Activated CD8-positive, alpha-beta memory T cell treated with anti-CD3 and anti-CD28 coated beads for 48 hours (primary cell): ENCODE measurements at regions not wholly inside any gene's neighbourhood (a gene's known extent, or its start where the extent isn't known, plus 50 kb on each side); places are given as distances from the start of the nearest gene placed in this dataset.

Source experiments
- DNase-seq, 3 experiments: peaks; one replicate each; pipeline ENCODE4 v3.0.0-alpha.2; 2020; ENCODE audit warnings: low read depth in 2 of 3, low spot score in 2 of 3

GRCh38 chr19:28981994-28982393, 231.0 kb downstream of the UQCRFS1 start:
- DNase-seq: no peak

GRCh38 chr19:28981518-28981917, 231.4 kb downstream of the UQCRFS1 start:
- DNase-seq: no peak

- DNase-seq: no peak
Measured at GRCh38 chr19:28980236-28980868, 232.6 kb downstream of the UQCRFS1 start.

GRCh38 chr19:28977826-28978225, 235.1 kb downstream of the UQCRFS1 start:
- DNase-seq: no peak

- DNase-seq: no peak
Measured at GRCh38 chr19:28972058-28972852, 240.7 kb downstream of the UQCRFS1 start.

- DNase-seq: no peak
Measured at GRCh38 chr19:28971513-28971912, 241.4 kb downstream of the UQCRFS1 start.

GRCh38 chr19:28971049-28971448, 241.9 kb downstream of the UQCRFS1 start:
- no peak for DNase-seq

- DNase-seq: no peak
Measured at GRCh38 chr19:28968721-28969120, 244.2 kb downstream of the UQCRFS1 start.

GRCh38 chr19:28966737-28967399, 246.1 kb downstream of the UQCRFS1 start:
- DNase-seq: no peak

- no peak for DNase-seq
Measured at GRCh38 chr19:28964500-28964899, 248.5 kb downstream of the UQCRFS1 start.

- no peak for DNase-seq
Measured at GRCh38 chr19:28963486-28964250, 249.3 kb downstream of the UQCRFS1 start.

- DNase-seq: no peak
Measured at GRCh38 chr19:28961772-28962500, 251.0 kb downstream of the UQCRFS1 start.

GRCh38 chr19:28960986-28961705, 251.8 kb downstream of the UQCRFS1 start:
- DNase-seq: no peak

- no peak for DNase-seq
Measured at GRCh38 chr19:28960586-28960985, 252.4 kb downstream of the UQCRFS1 start.

GRCh38 chr19:28956961-28957360, 256.0 kb downstream of the UQCRFS1 start:
- no peak for DNase-seq

GRCh38 chr19:28956421-28956820, 256.5 kb downstream of the UQCRFS1 start:
- no peak for DNase-seq

- no peak for DNase-seq
Measured at GRCh38 chr19:28949535-28949934, 263.4 kb downstream of the UQCRFS1 start.

- no peak for DNase-seq
Measured at GRCh38 chr19:28949027-28949426, 263.9 kb downstream of the UQCRFS1 start.

- no peak for DNase-seq
Measured at GRCh38 chr19:28948566-28948965, 264.4 kb downstream of the UQCRFS1 start.

GRCh38 chr19:28948026-28948425, 264.9 kb downstream of the UQCRFS1 start:
- no peak for DNase-seq
